Endodermal cell (in vitro differentiated cells): ENCODE measurements at regions not wholly inside any gene's neighbourhood (a gene's known extent, or its start where the extent isn't known, plus 50 kb on each side); places are given as distances from the start of the nearest gene placed in this dataset.

Experiments used
- DNase-seq: peaks from one replicate; pipeline ENCODE4 v3.0.0-alpha.2; 2017
- H3K27ac ChIP-seq: 2 replicates; pipeline ENCODE4 v1.5.1; 2013; ENCODE audit warnings: mild to moderate bottlenecking, low read depth, low read length, moderate library complexity
- H3K27me3 ChIP-seq: 2 replicates; pipeline ENCODE4 v1.6.1; 2013; ENCODE audit warnings: mild to moderate bottlenecking, low read length, moderate library complexity; ENCODE audit not compliant: insufficient read depth, control insufficient read depth, poor library complexity, severe bottlenecking
- H3K36me3 ChIP-seq: 2 replicates; pipeline ENCODE4 v1.7.0; 2013; ENCODE audit warnings: mild to moderate bottlenecking, low read length, moderate library complexity; ENCODE audit not compliant: control insufficient read depth, insufficient read depth
- H3K4me1 ChIP-seq: one replicate; pipeline ENCODE4 v1.7.0; 2013; ENCODE audit warnings: low read length; ENCODE audit not compliant: control insufficient read depth, insufficient read depth
- H3K4me3 ChIP-seq: 2 replicates; pipeline ENCODE4 v1.5.1; 2013; ENCODE audit warnings: mild to moderate bottlenecking, low read length, moderate library complexity
- H3K9ac ChIP-seq: 2 replicates; pipeline ENCODE4 v1.6.1; 2013; ENCODE audit warnings: mild to moderate bottlenecking, low read length, moderate library complexity; ENCODE audit not compliant: poor library complexity, severe bottlenecking; ENCODE audit errors: extremely low read depth
- H3K9me3 ChIP-seq: 2 replicates; pipeline ENCODE4 v1.6.1; 2013; ENCODE audit warnings: mild to moderate bottlenecking, low read length, moderate library complexity; ENCODE audit not compliant: control insufficient read depth
- H3K27ac Mint-ChIP-seq: 2 replicates; pipeline ENCODE4 v1.8.0; 2020; ENCODE audit warnings: mixed read lengths
- H3K27me3 Mint-ChIP-seq: 2 replicates; pipeline ENCODE4 v1.8.0; 2021; ENCODE audit warnings: mild to moderate bottlenecking, mixed read lengths; ENCODE audit not compliant: insufficient read depth
- H3K36me3 Mint-ChIP-seq: 2 replicates; pipeline ENCODE4 v1.8.0; 2020; ENCODE audit warnings: low read depth, mixed read lengths
- H3K4me1 Mint-ChIP-seq: 2 replicates; pipeline ENCODE4 v1.8.0; 2020; ENCODE audit warnings: mixed read lengths
- H3K4me3 Mint-ChIP-seq: 2 replicates; pipeline ENCODE4 v1.8.0; 2020; ENCODE audit warnings: mild to moderate bottlenecking, moderate library complexity, mixed read lengths
- H3K9me3 Mint-ChIP-seq: 2 replicates; pipeline ENCODE4 v1.8.0; 2020; ENCODE audit warnings: mild to moderate bottlenecking, mixed read lengths
- WGBS, 2 experiments: methylation state at CpG; one replicate each; pipeline versions ENCODE4 v1.1.5 to v1.1.7; 2013; ENCODE audit warnings: missing lambda C conversion rate in 2 of 2, mixed read lengths in 1 of 2; ENCODE audit not compliant: insufficient coverage in 1 of 2, insufficient read length in 1 of 2; 5-methylcytosine and 5-hydroxymethylcytosine counted together
- TF ChIP-seq, protein P1 (sequence below): fragments of 200-600 bp; sonication (generic); conservative IDR thresholded peaks from 2 replicates; pipeline ENCODE4 v1.5.0; 2021; ENCODE audit warnings: antibody characterized with exemption, mild to moderate bottlenecking

DNA sequence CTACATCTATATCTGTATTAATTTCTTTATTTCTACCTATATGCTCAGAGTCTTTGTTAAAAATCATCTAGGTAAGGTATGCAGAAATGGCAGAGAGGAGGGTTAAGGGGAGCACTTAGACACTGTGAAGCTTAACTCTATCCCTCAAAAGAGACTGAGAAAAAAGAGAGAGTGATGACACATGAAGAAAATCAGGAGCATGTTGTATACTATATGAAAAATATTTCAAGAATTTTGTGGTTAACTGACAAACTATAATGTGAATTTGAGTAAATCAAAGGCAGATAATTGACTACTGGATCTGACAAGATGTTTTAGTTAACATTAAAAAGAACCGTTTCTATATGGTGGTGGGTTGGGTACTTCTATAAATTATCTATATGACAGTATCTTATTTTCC is 1814.2 kb upstream of the SEL1L start:
- H3K4me3 ChIP-seq, result no peak overlapping the region
- Mint-ChIP-seq H3K27ac (no peak overlapping the region), H3K9me3 (no peaks in the 10 kb centered on the region), H3K36me3 (no peaks in the 10 kb centered on the region), H3K27me3 (no peaks in the 10 kb centered on the region), H3K4me1 (no peaks in the 10 kb centered on the region), H3K4me3 (no peak overlapping the region)
- H3K4me1 ChIP-seq, result no peaks in the 10 kb centered on the region
- DNase-seq, result no peak
- no peaks in the 10 kb centered on the region for H3K27me3 ChIP-seq
- H3K27ac ChIP-seq, result no peak overlapping the region
- 82% methylated on average over 1 of the region's 1 CpG; no CpG with 5 or more reads in 1 of the 2 experiments for WGBS, 2 experiments
- H3K36me3 ChIP-seq, result no peaks in the 10 kb centered on the region
- no peaks in the 10 kb centered on the region for H3K9me3 ChIP-seq
- TF ChIP-seq, protein P1, sequence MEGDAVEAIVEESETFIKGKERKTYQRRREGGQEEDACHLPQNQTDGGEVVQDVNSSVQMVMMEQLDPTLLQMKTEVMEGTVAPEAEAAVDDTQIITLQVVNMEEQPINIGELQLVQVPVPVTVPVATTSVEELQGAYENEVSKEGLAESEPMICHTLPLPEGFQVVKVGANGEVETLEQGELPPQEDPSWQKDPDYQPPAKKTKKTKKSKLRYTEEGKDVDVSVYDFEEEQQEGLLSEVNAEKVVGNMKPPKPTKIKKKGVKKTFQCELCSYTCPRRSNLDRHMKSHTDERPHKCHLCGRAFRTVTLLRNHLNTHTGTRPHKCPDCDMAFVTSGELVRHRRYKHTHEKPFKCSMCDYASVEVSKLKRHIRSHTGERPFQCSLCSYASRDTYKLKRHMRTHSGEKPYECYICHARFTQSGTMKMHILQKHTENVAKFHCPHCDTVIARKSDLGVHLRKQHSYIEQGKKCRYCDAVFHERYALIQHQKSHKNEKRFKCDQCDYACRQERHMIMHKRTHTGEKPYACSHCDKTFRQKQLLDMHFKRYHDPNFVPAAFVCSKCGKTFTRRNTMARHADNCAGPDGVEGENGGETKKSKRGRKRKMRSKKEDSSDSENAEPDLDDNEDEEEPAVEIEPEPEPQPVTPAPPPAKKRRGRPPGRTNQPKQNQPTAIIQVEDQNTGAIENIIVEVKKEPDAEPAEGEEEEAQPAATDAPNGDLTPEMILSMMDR, result no peak
- H3K9ac ChIP-seq, result no peak overlapping the region

DNA sequence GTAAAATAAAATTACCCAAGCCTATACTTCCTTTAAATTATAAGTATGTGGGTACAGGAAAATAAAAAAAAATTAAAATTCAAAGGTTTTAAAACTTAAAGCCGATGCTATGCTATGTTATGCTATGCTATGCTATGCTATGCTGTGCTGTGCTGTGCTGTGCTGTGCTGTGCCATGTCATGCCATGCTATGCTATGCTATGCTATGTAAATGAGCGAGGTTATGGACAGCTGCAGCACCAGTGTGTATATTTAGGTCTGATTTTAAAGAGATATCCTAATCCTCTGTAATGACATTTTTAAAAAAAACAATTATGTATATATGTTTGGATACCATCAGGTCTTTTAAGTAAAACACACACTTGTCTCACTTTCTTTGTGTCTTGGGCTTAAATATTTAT is 1822.0 kb upstream of the SEL1L start:
- Histone ChIP-seq H3K4me3 (no peak overlapping the region), H3K27me3 (no peaks in the 10 kb centered on the region), H3K9me3 (no peaks in the 10 kb centered on the region), H3K36me3 (no peaks in the 10 kb centered on the region), H3K9ac (no peak overlapping the region), H3K4me1 (no peaks in the 10 kb centered on the region), H3K27ac (no peak overlapping the region)
- Mint-ChIP-seq H3K4me3 (no peak overlapping the region), H3K9me3 (no peaks in the 10 kb centered on the region), H3K27ac (no peak overlapping the region), H3K27me3 (no peaks in the 10 kb centered on the region), H3K36me3 (no peaks in the 10 kb centered on the region), H3K4me1 (no peaks in the 10 kb centered on the region)
- no peak for DNase-seq
- TF ChIP-seq, protein P1, result no peak
- WGBS, 2 experiments, result 75 to 86% methylated on average over 1 to 2 of the region's 2 CpGs

DNA sequence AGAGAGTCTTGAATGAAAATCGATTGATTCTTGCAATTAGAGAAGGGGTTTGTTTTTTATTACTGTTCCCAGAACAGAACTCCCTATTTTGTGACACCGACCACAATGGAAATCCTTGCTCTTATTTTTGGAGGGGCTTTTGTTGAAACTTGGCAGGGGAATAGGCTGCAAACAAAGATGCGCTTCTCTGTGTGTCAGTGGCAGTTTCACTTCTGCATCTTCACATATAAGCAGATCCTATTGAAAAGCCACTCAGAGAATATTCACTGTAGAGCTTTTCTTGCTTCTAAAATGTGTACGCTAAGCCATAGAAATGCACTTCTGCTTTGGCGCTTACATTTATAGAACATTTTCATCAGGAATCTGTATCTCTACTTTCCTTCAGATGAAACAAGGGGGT is 1822.4 kb upstream of the SEL1L start:
- no peaks in the 10 kb centered on the region for H3K4me1 ChIP-seq
- Mint-ChIP-seq H3K9me3 (no peaks in the 10 kb centered on the region), H3K36me3 (no peaks in the 10 kb centered on the region), H3K4me1 (no peaks in the 10 kb centered on the region), H3K4me3 (no peak overlapping the region), H3K27ac (no peak overlapping the region), H3K27me3 (no peaks in the 10 kb centered on the region)
- H3K9ac ChIP-seq, result no peak overlapping the region
- TF ChIP-seq, protein P1, result no peak
- no peak overlapping the region for H3K4me3 ChIP-seq
- no peaks in the 10 kb centered on the region for H3K36me3 ChIP-seq
- H3K27ac ChIP-seq, result no peak overlapping the region
- H3K27me3 ChIP-seq, result no peaks in the 10 kb centered on the region
- no peak for DNase-seq
- WGBS, 2 experiments, result 95 to 96% methylated on average over 4 to 5 of the region's 5 CpGs
- no peaks in the 10 kb centered on the region for H3K9me3 ChIP-seq
